Panc1 (cell line): ENCODE measurements at regions not wholly inside any gene's neighbourhood (a gene's known extent, or its start where the extent isn't known, plus 50 kb on each side); places are given as distances from the start of the nearest gene placed in this dataset.

ENCODE experiments used
- ATAC-seq: fragments of 200-7000 bp; cut with Tn5 transposase; 2 replicates; pipeline ENCODE4 v1.9.1; 2020; ENCODE audit warnings: mild to moderate bottlenecking, moderate library complexity
- BruUV-seq: library from RNA; stranded (reverse); fragments of 400-500 nt; replicated peaks from 2 replicates; lab custom pipeline; 2021; lab: Mats Ljungman, UMichigan
- CTCF ChIA-PET: fragments of 300-600 bp; sonication (Branson Sonifier 250); formaldehyde crosslinking; loops from one replicate; lab custom pipeline; 2022; ENCODE audit warnings: antibody characterized with exemption; lab: Charles Lee
- POLR2A ChIA-PET: fragments of 300-600 bp; sonication (Branson Sonifier 250); formaldehyde crosslinking; loops from one replicate; lab custom pipeline; 2022; ENCODE audit warnings: antibody characterized with exemption; lab: Charles Lee
- DNase-seq: peaks from one replicate; pipeline ENCODE4 v3.0.0-alpha.2; 2010; ENCODE audit warnings: low read depth, low spot score
- H3K27ac ChIP-seq: 2 replicates; pipeline ENCODE4 v1.5.1; 2011; ENCODE audit warnings: mild to moderate bottlenecking, low read length, inconsistent platforms
- H3K27me3 ChIP-seq: fragments of 200-500 bp; sonication (Bioruptor generic); 2 replicates; pipeline ENCODE4 v1.6.0; 2014; ENCODE audit warnings: low read length, inconsistent platforms; ENCODE audit not compliant: control insufficient read depth, insufficient read depth
- H3K36me3 ChIP-seq: fragments of 200-500 bp; sonication (Bioruptor generic); 2 replicates; pipeline ENCODE4 v1.5.1; 2014; ENCODE audit warnings: inconsistent platforms, mild to moderate bottlenecking, low read length, moderate library complexity; ENCODE audit not compliant: control insufficient read depth, insufficient read depth
- H3K4me1 ChIP-seq: 2 replicates; pipeline ENCODE4 v1.5.1; 2011; ENCODE audit warnings: inconsistent platforms, mild to moderate bottlenecking, low read length, moderate library complexity; ENCODE audit not compliant: control insufficient read depth, insufficient read depth
- H3K4me3 ChIP-seq, 2 experiments: 2 replicates each; pipeline ENCODE4 v1.5.1; 2011 to 2012; ENCODE audit warnings: low read depth in 2 of 2, low read length in 2 of 2, mild to moderate bottlenecking in 2 of 2, inconsistent platforms in 1 of 2, moderate library complexity in 1 of 2
- H3K9me3 ChIP-seq: fragments of 200-500 bp; sonication (Bioruptor generic); 2 replicates; pipeline ENCODE4 v1.5.1; 2014; ENCODE audit warnings: low read depth, mild to moderate bottlenecking, inconsistent platforms, low read length, moderate library complexity; ENCODE audit not compliant: control insufficient read depth, insufficient read depth
- CTCF ChIP-seq: fragments of 450-650 bp; IDR thresholded peaks from 2 replicates; pipeline ENCODE4 v1.5.1; 2017; ENCODE audit warnings: mild to moderate bottlenecking
- POLR2AphosphoS5 ChIP-seq: IDR thresholded peaks from 2 replicates; pipeline ENCODE4 v1.6.1; 2012; ENCODE audit warnings: mild to moderate bottlenecking, low read depth, low read length, moderate library complexity
- REST ChIP-seq, 2 experiments: IDR thresholded peaks; 2 replicates each; pipeline ENCODE4 v1.6.1; 2011 to 2012; ENCODE audit warnings: low read depth in 2 of 2, control low read depth in 1 of 2, low read length in 1 of 2, mild to moderate bottlenecking in 1 of 2, moderate library complexity in 1 of 2; ENCODE audit not compliant: insufficient read depth in 1 of 2
- SIN3A ChIP-seq: IDR thresholded peaks from 2 replicates; pipeline ENCODE4 v1.6.1; 2012; ENCODE audit warnings: low read depth, mild to moderate bottlenecking, low read length, moderate library complexity, borderline replicate concordance; ENCODE audit not compliant: insufficient read depth
- TCF7L2 ChIP-seq: IDR thresholded peaks from 2 replicates; pipeline ENCODE4 v1.6.1; 2011; ENCODE audit warnings: mild to moderate bottlenecking, low read depth, low read length, inconsistent platforms
- in situ Hi-C: cut with HindIII; loops from 2 replicates; pipeline ENCODE4 v1.10.0; 2016; ENCODE audit warnings: low sequenced_read_pairs, low pct_unique_long_range_greater_than_20kb
- intact Hi-C: fragments of 100-400 bp; cut with micrococcal nuclease; formaldehyde crosslinking; loops from one replicate; pipeline ENCODE4 v1.10.0; 2022; ENCODE audit not compliant: unreplicated experiment

- DNase-seq (no peak), ATAC-seq (no peak)
- no TSS peak for BruUV-seq
- POLR2A ChIA-PET = no interaction called here
- TF ChIP-seq CTCF = no peak
- no peak for TF ChIP-seq REST (IDR thresholded peaks at IDR 0.05; ENCODE audit: insufficient read depth in 1 of 2, low read depth in 2 of 2, low read length in 1 of 2)
- TF ChIP-seq POLR2AphosphoS5 = no peak
- TF ChIP-seq SIN3A = no peak
- no peak for TF ChIP-seq TCF7L2
- Histone ChIP-seq H3K9me3 (no peaks in the 10 kb centered on the region), H3K36me3 (no peaks in the 10 kb centered on the region), H3K4me3 (no peak overlapping the region), H3K4me1 (no peaks in the 10 kb centered on the region), H3K27me3 (no peaks in the 10 kb centered on the region), H3K27ac (no peak overlapping the region)
- CTCF ChIA-PET = no interaction called here
- intact Hi-C loops = no loop called here
- in situ Hi-C loops = no loop called here
Measured at GRCh38 chr10:84895541-84895940, 567.2 kb downstream of the CCSER2 start.

GRCh38 chr10:84896909-84897308, 568.5 kb downstream of the CCSER2 start:
- no peak for TF ChIP-seq SIN3A
- TF ChIP-seq POLR2AphosphoS5 = no peak
- no peak for TF ChIP-seq TCF7L2
- POLR2A ChIA-PET = no interaction called here
- CTCF ChIA-PET = interaction anchor here (0.9 kb wide), 1 partner anchor 233 kb away, joined by 3 read pairs; no protein-coding TSS in a partner anchor
- BruUV-seq = no TSS peak
- Histone ChIP-seq H3K4me1 (no peaks in the 10 kb centered on the region), H3K4me3 (no peak overlapping the region), H3K9me3 (no peaks in the 10 kb centered on the region), H3K36me3 (no peaks in the 10 kb centered on the region), H3K27ac (no peak overlapping the region), H3K27me3 (no peaks in the 10 kb centered on the region)
- DNase-seq (no peak), ATAC-seq (no peak)
- in situ Hi-C loops (no loop called here), intact Hi-C loops (no loop called here)

- H3K27me3 ChIP-seq = no peaks in the 10 kb centered on the region
- no peak for ATAC-seq
- CTCF ChIA-PET = no interaction called here
- no peaks in the 10 kb centered on the region for H3K9me3 ChIP-seq
- TF ChIP-seq TCF7L2 = no peak
- TF ChIP-seq CTCF = no peak
- TF ChIP-seq POLR2AphosphoS5 = no peak
- no peak for TF ChIP-seq SIN3A
- no peak for TF ChIP-seq REST (IDR thresholded peaks at IDR 0.05; ENCODE audit: insufficient read depth in 1 of 2, low read depth in 2 of 2, low read length in 1 of 2)
- H3K4me1 ChIP-seq = no peaks in the 10 kb centered on the region
- BruUV-seq = no TSS peak
- in situ Hi-C loops (no loop called here), intact Hi-C loops (no loop called here)
- H3K27ac ChIP-seq = no peak overlapping the region
- POLR2A ChIA-PET = no interaction called here
- DNase-seq = no peak
- no peak overlapping the region for H3K4me3 ChIP-seq
- H3K36me3 ChIP-seq = no peaks in the 10 kb centered on the region
Measured at GRCh38 chr10:84899268-84899667, 570.9 kb downstream of the CCSER2 start.
